CD14-positive monocyte (primary cell): ENCODE measurements at regions not wholly inside any gene's neighbourhood (a gene's known extent, or its start where the extent isn't known, plus 50 kb on each side); places are given as distances from the start of the nearest gene placed in this dataset.
"Not testable (repeated sequence)": the region's sequence is repeated elsewhere in the genome, so short reads cannot be mapped to it uniquely, and the experiment has no call there.

ENCODE experiments used
- DNase-seq, 3 donors: peaks; one replicate each; pipeline ENCODE4 v3.0.0-alpha.2; 2011 to 2022
- H2AFZ ChIP-seq: 2 replicates; pipeline ENCODE4 v1.6.0; 2012; ENCODE audit warnings: mild to moderate bottlenecking, low read depth, low read length, inconsistent platforms; ENCODE audit not compliant: insufficient read depth, poor library complexity, severe bottlenecking
- H3K27ac ChIP-seq, 2 donors: 1 replicate in 1 of 2; 2 replicates in 1 of 2; pipeline ENCODE4 v1.5.1; 2012 to 2013; ENCODE audit warnings: low read length in 2 of 2, control low read depth in 1 of 2, inconsistent platforms in 1 of 2, low read depth in 1 of 2, mild to moderate bottlenecking in 1 of 2
- H3K27me3 ChIP-seq, 2 donors: one replicate each; pipeline versions ENCODE4 v1.6.0 to v1.6.1; 2011 to 2013; ENCODE audit warnings: low read length in 2 of 2; ENCODE audit not compliant: control insufficient read depth in 2 of 2, insufficient read depth in 2 of 2
- H3K36me3 ChIP-seq, 2 donors: replicated peaks in 1 of 2; 1 replicate in 1 of 2; 2 replicates in 1 of 2; pipeline versions ENCODE4 v1.5.1 to v1.6.1; 2012 to 2013; ENCODE audit warnings: low read length in 2 of 2, control low read depth in 1 of 2, inconsistent platforms in 1 of 2, mild to moderate bottlenecking in 1 of 2; ENCODE audit not compliant: insufficient read depth in 2 of 2, control insufficient read depth in 1 of 2
- H3K4me1 ChIP-seq, 2 donors: 1 replicate in 1 of 2; 2 replicates in 1 of 2; pipeline versions ENCODE4 v1.5.1 to v1.6.1; 2012 to 2013; ENCODE audit warnings: low read length in 2 of 2, control low read depth in 1 of 2, inconsistent platforms in 1 of 2, mild to moderate bottlenecking in 1 of 2, moderate library complexity in 1 of 2; ENCODE audit not compliant: insufficient read depth in 2 of 2, control insufficient read depth in 1 of 2
- H3K4me2 ChIP-seq: replicated peaks from 2 replicates; pipeline ENCODE3; 2012; ENCODE audit warnings: low read length, moderate library complexity, mild to moderate bottlenecking; ENCODE audit not compliant: poor library complexity, severe bottlenecking; ENCODE audit errors: extremely low read depth
- H3K4me3 ChIP-seq, 3 experiments: fragments of 200-600 bp in 1 of 3; sonication (generic) in 1 of 3; replicated peaks in 1 of 3; 1 replicate in 2 of 3; 2 replicates in 1 of 3; pipeline ENCODE4 v1.5.1; 2011 to 2013; ENCODE audit warnings: low read length in 3 of 3, mild to moderate bottlenecking in 3 of 3, control low read depth in 2 of 3, low read depth in 2 of 3, inconsistent platforms in 1 of 3, moderate library complexity in 1 of 3
- H3K79me2 ChIP-seq: 2 replicates; pipeline ENCODE4 v1.6.0; 2012; ENCODE audit warnings: mild to moderate bottlenecking, control low read depth, inconsistent platforms, low read length, moderate library complexity; ENCODE audit not compliant: insufficient read depth
- H3K9ac ChIP-seq: 2 replicates; pipeline ENCODE4 v1.6.0; 2017; ENCODE audit warnings: low read length, mild to moderate bottlenecking; ENCODE audit not compliant: insufficient read depth, poor library complexity, severe bottlenecking
- H3K9me3 ChIP-seq, 2 donors: replicated peaks in 1 of 2; 1 replicate in 1 of 2; 2 replicates in 1 of 2; pipeline versions ENCODE4 v1.5.1 to v1.6.1; 2012 to 2013; ENCODE audit warnings: low read length in 2 of 2, control low read depth in 1 of 2; ENCODE audit not compliant: control insufficient read depth in 1 of 2, insufficient read depth in 1 of 2
- H4K20me1 ChIP-seq: 2 replicates; pipeline ENCODE4 v1.6.0; 2012; ENCODE audit warnings: mild to moderate bottlenecking, low read length, control low read depth, moderate library complexity; ENCODE audit not compliant: insufficient read depth
- H3K27ac Mint-ChIP-seq, 7 donors: one replicate each; pipeline ENCODE4 v1.8.0; 2020; ENCODE audit warnings: mild to moderate bottlenecking in 7 of 7, mixed read lengths in 7 of 7, moderate library complexity in 6 of 7, inconsistent platforms in 2 of 7
- H3K27me3 Mint-ChIP-seq, 3 donors: one replicate each; pipeline ENCODE4 v1.8.0; 2021 to 2022; ENCODE audit warnings: low read depth in 3 of 3, mild to moderate bottlenecking in 3 of 3, mixed read lengths in 3 of 3, moderate library complexity in 3 of 3, inconsistent platforms in 1 of 3
- H3K36me3 Mint-ChIP-seq, 2 donors: one replicate each; pipeline ENCODE4 v1.8.0; 2020; ENCODE audit warnings: mixed read lengths in 2 of 2, inconsistent platforms in 1 of 2, mild to moderate bottlenecking in 1 of 2
- H3K4me1 Mint-ChIP-seq: one replicate; pipeline ENCODE4 v1.8.0; 2020; ENCODE audit warnings: mild to moderate bottlenecking, mixed read lengths
- H3K4me3 Mint-ChIP-seq, 2 donors: one replicate each; pipeline ENCODE4 v1.8.0; 2020; ENCODE audit warnings: mild to moderate bottlenecking in 2 of 2, mixed read lengths in 2 of 2, moderate library complexity in 1 of 2
- H3K9me3 Mint-ChIP-seq, 7 donors: one replicate each; pipeline ENCODE4 v1.8.0; 2020 to 2022; ENCODE audit warnings: mixed read lengths in 7 of 7, mild to moderate bottlenecking in 6 of 7, moderate library complexity in 6 of 7, inconsistent platforms in 2 of 7
- WGBS: methylation state at CpG from one replicate; pipeline ENCODE4 v1.1.5; 2013; ENCODE audit warnings: missing lambda C conversion rate; ENCODE audit not compliant: insufficient coverage; 5-methylcytosine and 5-hydroxymethylcytosine counted together
- intact Hi-C, 2 donors: fragments of 100-400 bp; cut with micrococcal nuclease; formaldehyde crosslinking; loops; one replicate each; pipeline versions ENCODE4 v1.15.0 to v1.15.1; 2023
- TF ChIP-seq, protein P1 (sequence below): fragments of 200-600 bp; IDR thresholded peaks from one replicate; pipeline ENCODE4 v1.8.0; 2022; ENCODE audit warnings: antibody characterized with exemption, mild to moderate bottlenecking

DNA sequence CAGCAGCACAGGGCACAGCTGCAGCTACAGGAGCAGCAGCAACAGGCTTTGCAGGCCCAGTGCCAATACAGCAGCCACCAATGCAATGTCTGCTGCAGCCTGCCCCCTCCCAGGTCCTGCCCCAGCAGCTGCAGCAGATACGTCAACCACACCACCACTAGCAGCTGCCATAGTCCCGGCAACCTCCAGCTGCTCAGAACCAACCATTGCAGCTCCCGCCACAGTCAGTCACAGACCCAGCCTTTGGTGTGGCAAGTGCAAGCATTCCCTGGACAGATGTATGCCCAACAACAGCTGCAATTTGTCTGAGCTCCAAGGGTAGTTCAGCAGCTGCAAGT lies 53.3 kb upstream of the TUBA3E start:
- no peaks in the 10 kb centered on the region for H3K4me1 ChIP-seq
- no peak overlapping the region for H3K9ac ChIP-seq
- no peaks in the 10 kb centered on the region for H3K79me2 ChIP-seq
- DNase-seq = no peak
- no peak overlapping the region for H3K4me2 ChIP-seq
- peaks cover 0 to 4% of the 10 kb centered on the region in 2 donors for H3K9me3 ChIP-seq
- H3K27me3 Mint-ChIP-seq = peaks cover 31 to 49% (median 34%) of the 10 kb centered on the region in 3 donors
- H3K9me3 Mint-ChIP-seq = peaks cover 0 to 11% (median 0%) of the 10 kb centered on the region in 7 donors
- no peaks in the 10 kb centered on the region for H3K36me3 Mint-ChIP-seq
- TF ChIP-seq, protein P1, sequence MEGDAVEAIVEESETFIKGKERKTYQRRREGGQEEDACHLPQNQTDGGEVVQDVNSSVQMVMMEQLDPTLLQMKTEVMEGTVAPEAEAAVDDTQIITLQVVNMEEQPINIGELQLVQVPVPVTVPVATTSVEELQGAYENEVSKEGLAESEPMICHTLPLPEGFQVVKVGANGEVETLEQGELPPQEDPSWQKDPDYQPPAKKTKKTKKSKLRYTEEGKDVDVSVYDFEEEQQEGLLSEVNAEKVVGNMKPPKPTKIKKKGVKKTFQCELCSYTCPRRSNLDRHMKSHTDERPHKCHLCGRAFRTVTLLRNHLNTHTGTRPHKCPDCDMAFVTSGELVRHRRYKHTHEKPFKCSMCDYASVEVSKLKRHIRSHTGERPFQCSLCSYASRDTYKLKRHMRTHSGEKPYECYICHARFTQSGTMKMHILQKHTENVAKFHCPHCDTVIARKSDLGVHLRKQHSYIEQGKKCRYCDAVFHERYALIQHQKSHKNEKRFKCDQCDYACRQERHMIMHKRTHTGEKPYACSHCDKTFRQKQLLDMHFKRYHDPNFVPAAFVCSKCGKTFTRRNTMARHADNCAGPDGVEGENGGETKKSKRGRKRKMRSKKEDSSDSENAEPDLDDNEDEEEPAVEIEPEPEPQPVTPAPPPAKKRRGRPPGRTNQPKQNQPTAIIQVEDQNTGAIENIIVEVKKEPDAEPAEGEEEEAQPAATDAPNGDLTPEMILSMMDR = no peak
- H3K36me3 ChIP-seq = no peaks in the 10 kb centered on the region
- H3K27ac Mint-ChIP-seq = no peak overlapping the region
- H3K4me3 Mint-ChIP-seq = peak overlapping the region in 1 of 2 donors; percentile 68
- no peak overlapping the region for H3K27ac ChIP-seq
- WGBS = 74% methylated on average over 3 of the region's 3 CpGs
- H3K4me1 Mint-ChIP-seq = no peaks in the 10 kb centered on the region
- no peaks in the 10 kb centered on the region for H4K20me1 ChIP-seq
- peaks cover 14 to 21% of the 10 kb centered on the region in 2 donors for H3K27me3 ChIP-seq
- no peak overlapping the region for H3K4me3 ChIP-seq
- intact Hi-C loops = no loop called here
- H2AFZ ChIP-seq = no peak overlapping the region

DNA sequence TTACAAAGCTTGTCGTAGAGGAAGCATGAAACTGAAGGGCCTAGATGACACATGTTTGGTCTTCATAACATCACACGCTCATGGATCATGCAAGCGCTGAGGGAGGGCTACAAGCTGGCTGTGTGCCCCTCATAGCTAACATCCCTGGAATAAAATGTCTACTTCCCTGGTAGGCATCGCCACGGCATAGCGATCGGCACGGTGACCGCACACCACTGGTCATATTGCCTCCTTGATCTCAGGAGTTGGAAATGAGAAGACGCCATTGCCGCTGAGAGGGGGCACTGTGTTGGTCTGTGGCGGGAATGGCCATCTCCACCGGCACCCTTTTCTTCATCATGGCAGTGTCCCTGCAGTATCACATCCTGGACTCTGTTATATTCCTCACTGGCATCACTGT lies 50.1 kb upstream of the TUBA3E start:
- intact Hi-C loops = not testable (repeated sequence)

More for the DNA sequence above, 50.1 kb upstream of the TUBA3E start:
- not testable (repeated sequence) for H3K4me1 Mint-ChIP-seq, H3K36me3 ChIP-seq, H2AFZ ChIP-seq, H3K4me3 ChIP-seq, H3K27ac ChIP-seq, H3K4me1 ChIP-seq, H3K79me2 ChIP-seq, H3K9me3 ChIP-seq, H4K20me1 ChIP-seq, H3K4me3 Mint-ChIP-seq, DNase-seq, H3K36me3 Mint-ChIP-seq, H3K4me2 ChIP-seq, H3K9ac ChIP-seq
- H3K27me3 Mint-ChIP-seq = peaks cover 24 to 41% (median 30%) of the 10 kb centered on the region in 3 donors
- 97% methylated on average over 4 of the region's 13 CpGs for WGBS
- peak overlapping the region in 1 of 7 donors; percentile 24 for H3K27ac Mint-ChIP-seq
- H3K27me3 ChIP-seq = peaks cover 10 to 21% of the 10 kb centered on the region in 2 donors
- peaks cover 0 to 11% (median 0%) of the 10 kb centered on the region in 7 donors for H3K9me3 Mint-ChIP-seq
